Thyroid gland (tissue), 4 donors: ENCODE measurements at regions not wholly inside any gene's neighbourhood (a gene's known extent, or its start where the extent isn't known, plus 50 kb on each side); places are given as distances from the start of the nearest gene placed in this dataset.

Experiments used
- CTCF ChIP-seq, 6 experiments: fragments of 200-600 bp in 3 of 6; fragments of 450-650 bp in 3 of 6; sonication (generic) in 3 of 6; IDR thresholded peaks; one replicate each; pipeline ENCODE4 v1.5.1; 2016 to 2019; ENCODE audit warnings: antibody characterized with exemption in 6 of 6, mild to moderate bottlenecking in 2 of 6, inconsistent platforms in 1 of 6, moderate library complexity in 1 of 6
- POLR2A ChIP-seq, 2 donors: fragments of 450-650 bp; IDR thresholded peaks; one replicate each; pipeline ENCODE4 v1.6.1; 2017; ENCODE audit warnings: antibody characterized with exemption in 2 of 2, mild to moderate bottlenecking in 2 of 2, moderate library complexity in 1 of 2

DNA sequence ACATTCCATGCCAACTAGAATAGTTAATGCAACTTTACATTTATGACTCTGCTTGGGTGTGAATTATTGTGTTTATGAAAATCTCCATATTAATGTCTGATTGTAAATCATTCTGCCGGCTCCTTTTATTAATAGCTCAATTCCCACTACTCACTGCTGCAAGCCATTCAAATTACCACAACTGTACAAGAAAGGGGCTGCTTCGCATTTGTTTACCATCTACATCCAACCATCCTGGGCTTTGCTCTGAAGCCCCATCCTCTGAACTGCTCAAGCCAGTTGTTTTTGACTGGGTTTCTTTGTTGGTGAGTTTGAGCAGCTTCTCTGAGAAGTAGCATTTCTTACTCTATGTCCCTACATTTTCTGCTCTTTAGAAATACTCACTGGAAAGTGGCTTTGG is 451.6 kb upstream of the CADM1 start:
- TF ChIP-seq CTCF (IDR thresholded peaks at IDR 0.05) = no peak
- TF ChIP-seq POLR2A (IDR thresholded peaks at IDR 0.05) = no peak
